Colonic mucosa (tissue), 4 donors: ENCODE measurements at regions not wholly inside any gene's neighbourhood (a gene's known extent, or its start where the extent isn't known, plus 50 kb on each side); places are given as distances from the start of the nearest gene placed in this dataset.

ENCODE experiments used
- DNase-seq: peaks from one replicate; pipeline ENCODE4 v3.0.0-alpha.2; 2020
- H3K27ac ChIP-seq: fragments of 200-600 bp; one replicate; pipeline ENCODE4 v1.8.0; 2021
- H3K27me3 ChIP-seq: fragments of 200-600 bp; one replicate; pipeline ENCODE4 v1.8.0; 2021
- H3K36me3 ChIP-seq: fragments of 200-600 bp; one replicate; pipeline ENCODE4 v1.8.0; 2021
- H3K4me1 ChIP-seq: fragments of 200-600 bp; one replicate; pipeline ENCODE4 v1.8.0; 2021; ENCODE audit warnings: mild to moderate bottlenecking
- H3K4me3 ChIP-seq: fragments of 200-600 bp; one replicate; pipeline ENCODE4 v1.8.0; 2021
- H3K9ac ChIP-seq, 2 donors: one replicate each; pipeline ENCODE4 v1.7.0; 2013; ENCODE audit warnings: control low read depth in 2 of 2, low read depth in 2 of 2, low read length in 2 of 2
- H3K9me3 ChIP-seq: fragments of 200-600 bp; one replicate; pipeline ENCODE4 v1.8.0; 2021
- CTCF ChIP-seq: fragments of 200-600 bp; IDR thresholded peaks from one replicate; pipeline ENCODE4 v1.8.0; 2022; ENCODE audit warnings: antibody characterized with exemption, mild to moderate bottlenecking
- intact Hi-C: fragments of 100-400 bp; cut with DNase I; formaldehyde crosslinking; loops from one replicate; pipeline ENCODE4 v1.14.1; 2022
- donor health status: healthy.
- donor health status: DM: no; HTN: no; CAD: no.
- donor health status: DM: no; HTN: no; CAD: no.

GRCh38 chr14:58730792-58731464 is 93.2 kb downstream of the DACT1 start:
- no peaks in the 10 kb centered on the region for H3K27me3 ChIP-seq
- no peaks in the 10 kb centered on the region for H3K4me1 ChIP-seq
- H3K9ac ChIP-seq, result no peak overlapping the region
- no peak overlapping the region for H3K4me3 ChIP-seq
- no peaks in the 10 kb centered on the region for H3K36me3 ChIP-seq
- intact Hi-C loops, result no loop called here
- no peak overlapping the region for H3K27ac ChIP-seq
- DNase-seq, result no peak
- no peaks in the 10 kb centered on the region for H3K9me3 ChIP-seq
- TF ChIP-seq CTCF, result no peak

GRCh38 chr14:58731465-58732293 is 93.9 kb downstream of the DACT1 start:
- H3K9me3 ChIP-seq, result no peaks in the 10 kb centered on the region

GRCh38 chr14:58732387-58732786 is 94.6 kb downstream of the DACT1 start:
- Histone ChIP-seq H3K9ac (no peak overlapping the region), H3K4me3 (no peak overlapping the region), H3K9me3 (no peaks in the 10 kb centered on the region), H3K4me1 (no peaks in the 10 kb centered on the region), H3K27me3 (no peaks in the 10 kb centered on the region), H3K27ac (no peak overlapping the region), H3K36me3 (no peaks in the 10 kb centered on the region)
- intact Hi-C loops, result no loop called here
- TF ChIP-seq CTCF, result no peak
- no peak for DNase-seq

More at GRCh38 chr14:58731465-58732293, 93.9 kb downstream of the DACT1 start:
- H3K36me3 ChIP-seq, result no peaks in the 10 kb centered on the region
- H3K9ac ChIP-seq, result no peak overlapping the region
- H3K4me3 ChIP-seq, result no peak overlapping the region
- no peak for DNase-seq
- no peak for TF ChIP-seq CTCF
- no peak overlapping the region for H3K27ac ChIP-seq
- intact Hi-C loops, result no loop called here
- H3K27me3 ChIP-seq, result no peaks in the 10 kb centered on the region
- H3K4me1 ChIP-seq, result no peaks in the 10 kb centered on the region

GRCh38 chr14:58733451-58734208 is 95.9 kb downstream of the DACT1 start:
- intact Hi-C loops, result no loop called here

More at GRCh38 chr14:58733451-58734208, 95.9 kb downstream of the DACT1 start:
- H3K4me1 ChIP-seq, result no peaks in the 10 kb centered on the region
- H3K4me3 ChIP-seq, result no peak overlapping the region
- no peak for TF ChIP-seq CTCF
- no peak overlapping the region for H3K9ac ChIP-seq
- H3K36me3 ChIP-seq, result no peaks in the 10 kb centered on the region
- H3K27ac ChIP-seq, result no peak overlapping the region
- no peaks in the 10 kb centered on the region for H3K27me3 ChIP-seq
- no peaks in the 10 kb centered on the region for H3K9me3 ChIP-seq
- DNase-seq, result no peak
